ENCODE measurements at regions not wholly inside any gene's neighbourhood (a gene's known extent, or its start where the extent isn't known, plus 50 kb on each side); places are given as distances from the start of the nearest gene placed in this dataset.

DNA sequence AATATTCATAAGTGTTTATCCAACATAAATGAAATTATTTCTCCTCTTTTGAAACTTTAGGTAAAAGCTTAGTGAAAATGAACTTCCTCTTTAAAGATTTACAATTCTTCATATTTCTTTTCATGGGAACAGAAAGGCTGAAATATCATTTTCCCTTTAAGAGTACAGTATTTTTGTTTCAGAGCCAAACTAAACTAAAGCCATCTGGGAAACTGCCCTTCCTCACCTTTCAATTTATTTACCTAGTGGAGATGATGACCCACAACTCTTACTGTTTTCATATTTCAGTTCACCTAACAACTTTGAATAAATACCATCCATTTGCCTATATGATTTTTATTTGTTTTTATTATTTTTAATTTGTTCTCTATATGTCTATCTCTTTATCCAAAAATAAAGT, 105.4 kb downstream of the ALX1 start:
- intact Hi-C loops (cut with micrococcal nuclease) = no loop called here
- Histone ChIP-seq H3K9me1 (replicated peaks; ENCODE audit: control insufficient read depth, extremely low read depth, insufficient read depth, low read length) (no peaks in the 10 kb centered on the region), H3K9ac (replicated peaks; ENCODE audit: extremely low read depth, insufficient read depth, low read length) (no peak overlapping the region), H3K4me1 (ENCODE audit: control insufficient read depth, extremely low read depth, insufficient read depth, low read length) (no peaks in the 10 kb centered on the region), H3K4me2 (ENCODE audit: insufficient read depth, low read length) (no peak overlapping the region), H3K27ac (ENCODE audit: insufficient read depth, low read depth, low read length) (no peak overlapping the region), H3K79me2 (ENCODE audit: control insufficient read depth, insufficient read depth, low read length) (no peaks in the 10 kb centered on the region), H3K4me3 (replicated peaks in 1 of 3; ENCODE audit: insufficient read depth in 1 of 3, low read depth in 1 of 3, low read length in 3 of 3) (no peak overlapping the region), H3K9me3 (replicated peaks; ENCODE audit: control insufficient read depth, insufficient read depth, low read length) (no peaks in the 10 kb centered on the region), H4K20me1 (replicated peaks; ENCODE audit: control insufficient read depth, extremely low read depth, insufficient read depth, low read length) (no peaks in the 10 kb centered on the region), H3K36me3 (ENCODE audit: control insufficient read depth in 2 of 2, extremely low read depth in 1 of 2, insufficient read depth in 2 of 2, low read length in 2 of 2) (no peaks in the 10 kb centered on the region), H2AFZ (ENCODE audit: low read depth, low read length) (no peak overlapping the region), H3K27me3 (ENCODE audit: control insufficient read depth in 2 of 2, insufficient read depth in 2 of 2, low read length in 2 of 2) (no peaks in the 10 kb centered on the region)
- dilution Hi-C loops (cut with MboI; ENCODE audit: extremely low pct_ligation_motif_present, low sequenced_read_pairs) = no loop called here
- ChIA-PET POLR2A (no interaction called here), CTCF (interaction anchor here (0.9 to 1.0 kb wide), 2 partner anchors 12 to 14 kb away, joined by 3 read pairs; no protein-coding TSS in a partner anchor)
- TF ChIP-seq POLR2A (IDR thresholded peaks at IDR 0.05; ENCODE audit: low read depth, low read length) = no peak
- no peak for TF ChIP-seq POLR2AphosphoS5 (IDR thresholded peaks at IDR 0.05; ENCODE audit: insufficient read depth, low read depth, low read length)
- TF ChIP-seq JUN (IDR thresholded peaks at IDR 0.05; ENCODE audit: borderline replicate concordance, insufficient read depth, insufficient read length, low read depth) = no peak
- TF ChIP-seq, protein P1, sequence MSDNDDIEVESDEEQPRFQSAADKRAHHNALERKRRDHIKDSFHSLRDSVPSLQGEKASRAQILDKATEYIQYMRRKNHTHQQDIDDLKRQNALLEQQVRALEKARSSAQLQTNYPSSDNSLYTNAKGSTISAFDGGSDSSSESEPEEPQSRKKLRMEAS (IDR thresholded peaks at IDR 0.05; ENCODE audit: insufficient read depth, insufficient read length) = no peak
- no peak for TF ChIP-seq GATA2 (IDR thresholded peaks at IDR 0.05; ENCODE audit: insufficient read depth, insufficient read length, low read depth, low read length)
- no peak for TF ChIP-seq FOS (IDR thresholded peaks at IDR 0.05; ENCODE audit: borderline replicate concordance, insufficient read depth, low read length)
- TF ChIP-seq, protein P2, sequence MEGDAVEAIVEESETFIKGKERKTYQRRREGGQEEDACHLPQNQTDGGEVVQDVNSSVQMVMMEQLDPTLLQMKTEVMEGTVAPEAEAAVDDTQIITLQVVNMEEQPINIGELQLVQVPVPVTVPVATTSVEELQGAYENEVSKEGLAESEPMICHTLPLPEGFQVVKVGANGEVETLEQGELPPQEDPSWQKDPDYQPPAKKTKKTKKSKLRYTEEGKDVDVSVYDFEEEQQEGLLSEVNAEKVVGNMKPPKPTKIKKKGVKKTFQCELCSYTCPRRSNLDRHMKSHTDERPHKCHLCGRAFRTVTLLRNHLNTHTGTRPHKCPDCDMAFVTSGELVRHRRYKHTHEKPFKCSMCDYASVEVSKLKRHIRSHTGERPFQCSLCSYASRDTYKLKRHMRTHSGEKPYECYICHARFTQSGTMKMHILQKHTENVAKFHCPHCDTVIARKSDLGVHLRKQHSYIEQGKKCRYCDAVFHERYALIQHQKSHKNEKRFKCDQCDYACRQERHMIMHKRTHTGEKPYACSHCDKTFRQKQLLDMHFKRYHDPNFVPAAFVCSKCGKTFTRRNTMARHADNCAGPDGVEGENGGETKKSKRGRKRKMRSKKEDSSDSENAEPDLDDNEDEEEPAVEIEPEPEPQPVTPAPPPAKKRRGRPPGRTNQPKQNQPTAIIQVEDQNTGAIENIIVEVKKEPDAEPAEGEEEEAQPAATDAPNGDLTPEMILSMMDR (IDR thresholded peaks at IDR 0.05; ENCODE audit: extremely low read depth in 1 of 2, insufficient read depth in 1 of 2, low read depth in 1 of 2, low read length in 2 of 2) = no peak
- TF ChIP-seq EZH2 (IDR thresholded peaks at IDR 0.05; ENCODE audit: borderline replicate concordance, low read depth, low read length, severe bottlenecking) = no peak
- no peak for TF ChIP-seq MYC (IDR thresholded peaks at IDR 0.05; ENCODE audit: low read depth, low read length)
- FAIRE-seq (no peak), DNase-seq (ENCODE audit: low read depth, low spot score) (peak; percentile 67)
- no TSS peak for BruUV-seq (replicated peaks)
